ENCODE measurements at regions not wholly inside any gene's neighbourhood (a gene's known extent, or its start where the extent isn't known, plus 50 kb on each side); places are given as distances from the start of the nearest gene placed in this dataset.

DNA sequence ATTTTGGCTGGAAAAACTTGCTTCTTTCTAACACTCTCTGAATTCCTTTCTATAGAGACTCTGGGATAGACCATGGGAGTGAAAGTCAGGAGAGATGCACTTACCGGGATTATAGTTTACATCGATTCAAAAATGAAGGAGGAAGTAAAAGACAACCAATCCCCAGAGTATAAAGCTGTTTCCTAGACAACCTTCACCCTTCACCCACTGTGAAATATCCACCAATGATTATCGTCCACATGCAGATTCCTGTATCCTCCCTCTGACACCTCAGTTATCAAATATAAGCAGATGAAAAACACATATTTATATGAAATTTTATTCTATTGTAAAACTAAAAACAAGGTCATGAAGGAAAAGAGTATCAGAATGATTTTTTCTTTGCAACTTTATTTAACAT lies 258.8 kb upstream of the GK2 start:
- dilution Hi-C loops (cut with HindIII; ENCODE audit: low sequenced_read_pairs, unreplicated experiment): no loop called here
- no peak overlapping the region for H2AFZ ChIP-seq (replicated peaks; ENCODE audit: low read length, poor library complexity)

More for the DNA sequence above, 258.8 kb upstream of the GK2 start:
- intact Hi-C loops (cut with micrococcal nuclease) (no loop called here), in situ Hi-C loops (cut with MboI; ENCODE audit: low sequenced_read_pairs) (no loop called here)
- H3K4ac ChIP-seq (ENCODE audit: low read depth, low read length): no peak overlapping the region
- H3K27me3 ChIP-seq (ENCODE audit: control insufficient read depth, insufficient read depth, low read length): no peaks in the 10 kb centered on the region
- no peak overlapping the region for H2AK9ac ChIP-seq (replicated peaks; ENCODE audit: low read depth, low read length, poor library complexity)
- no peak overlapping the region for H4K5ac ChIP-seq (ENCODE audit: low read depth, low read length)
- no peak overlapping the region for H4K91ac ChIP-seq (ENCODE audit: insufficient read depth, low read depth, low read length)
- no CpG with 5 or more reads among the region's 3 CpGs for WGBS, 2 experiments (ENCODE audit: extremely low coverage in 2 of 2, insufficient read length in 1 of 2)
- no peaks in the 10 kb centered on the region for H3K9me1 ChIP-seq (ENCODE audit: insufficient read depth, low read length)
- H4K8ac ChIP-seq (ENCODE audit: low read depth in 2 of 2, low read length in 2 of 2): no peak overlapping the region
- DNase-seq (no peak), ATAC-seq (ENCODE audit: low read depth) (no peak)
- no peaks in the 10 kb centered on the region for H3K36me3 ChIP-seq (ENCODE audit: control insufficient read depth, insufficient read depth, low read length)
- no TSS peak for BruUV-seq (replicated peaks)
- H3K4me1 ChIP-seq (ENCODE audit: control insufficient read depth, insufficient read depth, low read length): no peaks in the 10 kb centered on the region
- H3K23ac ChIP-seq (ENCODE audit: low read depth, low read length): no peak overlapping the region
- no peak overlapping the region for H2BK20ac ChIP-seq (ENCODE audit: low read depth, low read length)
- no peak for TF ChIP-seq POLR2A (IDR thresholded peaks at IDR 0.05; ENCODE audit: low read depth, low read length)
- TF ChIP-seq MAFK (IDR thresholded peaks at IDR 0.05; ENCODE audit: low read depth, low read length): no peak
- no peak for TF ChIP-seq CHD1 (IDR thresholded peaks at IDR 0.05; ENCODE audit: low read depth, low read length)
- TF ChIP-seq CEBPB (IDR thresholded peaks at IDR 0.05; ENCODE audit: low read depth, low read length): no peak
- H3K18ac ChIP-seq (ENCODE audit: low read depth, low read length): no peak overlapping the region
- no peak overlapping the region for H3K27ac ChIP-seq (ENCODE audit: insufficient read depth, low read length)
- H3K79me1 ChIP-seq (ENCODE audit: low read depth in 1 of 2, low read length in 2 of 2): no peaks in the 10 kb centered on the region
- H3K9ac ChIP-seq (ENCODE audit: low read depth, low read length): no peak overlapping the region
- CTCF ChIA-PET: no interaction called here
- no peak overlapping the region for H3K14ac ChIP-seq (replicated peaks; ENCODE audit: low read depth, low read length)
- no peak overlapping the region for H2AK5ac ChIP-seq (ENCODE audit: low read depth, low read length)
- H3K56ac ChIP-seq (ENCODE audit: extremely low read depth, insufficient read depth, low read length): no peak overlapping the region
- no peak overlapping the region for H2BK15ac ChIP-seq (ENCODE audit: low read depth, low read length)
- H3K9me3 ChIP-seq (ENCODE audit: control insufficient read depth, insufficient read depth, low read length): peaks cover 2% of the 10 kb centered on the region; the same call in 1 of the 2 replicates
- no peaks in the 10 kb centered on the region for H4K20me1 ChIP-seq (ENCODE audit: insufficient read depth, low read length)
- no peak overlapping the region for H3K4me2 ChIP-seq (ENCODE audit: low read depth, low read length)
- H2BK120ac ChIP-seq (ENCODE audit: low read depth, low read length): no peak overlapping the region
- H2BK5ac ChIP-seq (ENCODE audit: low read depth, low read length, poor library complexity, severe bottlenecking): no peak overlapping the region
- no peak overlapping the region for H3K4me3 ChIP-seq (ENCODE audit: insufficient read depth, low read depth, low read length)
- POLR2A ChIA-PET (ENCODE audit: unreplicated experiment): no interaction called here

Measured in IMR-90 (cell line).